ENCODE measurements at regions not wholly inside any gene's neighbourhood (a gene's known extent, or its start where the extent isn't known, plus 50 kb on each side); places are given as distances from the start of the nearest gene placed in this dataset.

DNA sequence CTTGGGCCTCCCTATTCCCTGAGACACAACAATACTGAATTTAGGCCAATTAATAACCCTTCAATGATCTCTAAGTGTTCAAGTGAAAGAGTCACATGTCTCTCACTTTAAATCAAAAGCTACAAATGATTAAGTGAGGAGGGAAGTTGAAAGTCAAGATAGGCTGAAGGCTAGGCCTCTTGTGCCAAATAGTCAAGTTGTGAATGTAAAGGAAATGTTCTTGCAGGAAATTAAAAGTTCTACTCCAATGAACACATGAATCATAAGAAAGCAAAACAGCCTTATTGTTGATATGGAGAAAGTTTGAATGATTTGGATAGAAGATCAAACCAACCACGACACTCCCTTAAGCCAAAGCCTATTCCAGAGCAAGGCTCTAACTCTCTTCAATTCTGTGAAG lies 286.9 kb downstream of the MEIS1 start:
- no peak for DNase-seq (ENCODE audit: low spot score)

DNA sequence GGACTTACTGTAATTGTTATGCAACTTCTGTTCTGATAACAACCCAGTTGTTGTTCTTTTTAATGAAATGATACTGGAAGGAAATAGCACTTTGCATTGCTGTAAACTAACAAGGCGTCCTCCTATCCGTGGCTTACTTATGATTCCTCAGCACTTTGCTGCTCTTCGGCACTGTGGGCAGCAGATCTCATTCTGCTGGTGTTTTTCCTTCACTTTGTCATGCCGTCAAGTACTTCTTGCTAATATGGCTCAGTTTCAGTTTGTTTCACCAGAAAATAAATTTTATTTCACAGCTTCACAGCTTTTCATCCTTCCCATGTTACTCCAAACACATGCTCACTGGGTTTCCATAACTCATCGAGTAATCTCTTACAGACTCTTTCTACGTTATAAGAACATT lies 289.3 kb downstream of the MEIS1 start:
- DNase-seq (ENCODE audit: low spot score), result no peak

DNA sequence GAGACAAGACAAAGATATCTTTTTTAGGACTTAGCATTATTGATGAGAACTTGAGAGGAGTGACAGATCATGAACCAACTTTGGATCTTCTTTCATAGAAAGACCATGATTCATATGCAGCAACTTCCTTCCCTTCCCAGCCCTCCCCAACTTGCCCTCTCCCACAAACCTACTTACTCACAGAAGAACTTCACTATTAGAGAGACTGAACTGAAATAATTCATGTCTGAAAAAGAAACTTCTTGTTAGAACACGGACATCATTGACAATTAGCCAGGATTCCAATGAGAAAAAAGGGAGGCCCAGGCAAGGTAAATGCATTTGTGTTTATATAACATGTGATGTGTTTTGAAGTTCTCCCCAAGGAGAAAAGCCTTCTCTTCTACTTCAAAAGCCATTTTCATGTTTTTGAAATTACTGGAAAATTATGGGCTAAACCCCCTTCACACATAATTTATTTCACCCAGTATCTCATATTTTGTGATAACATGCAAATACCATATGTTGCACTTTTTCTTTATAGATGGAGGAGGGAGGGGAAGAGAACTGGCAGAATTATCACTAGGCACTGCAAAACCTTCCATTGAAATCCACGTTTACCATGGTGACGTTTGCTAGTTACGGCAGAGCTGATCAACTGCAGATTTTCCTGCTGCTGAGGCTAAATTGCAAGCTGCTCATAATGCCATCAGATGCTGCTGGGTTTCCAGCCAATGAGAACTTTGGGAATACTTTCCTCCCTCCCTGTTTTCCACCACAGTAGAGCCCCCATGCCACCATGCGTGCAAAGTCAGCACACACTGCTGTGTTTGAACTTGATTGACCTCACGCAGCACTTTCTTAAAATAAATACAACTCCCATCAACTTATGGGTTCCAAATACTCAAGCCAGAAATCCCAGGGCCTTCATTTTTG lies 294.7 kb downstream of the MEIS1 start:
- DNase-seq (ENCODE audit: low spot score), result no peak

DNA sequence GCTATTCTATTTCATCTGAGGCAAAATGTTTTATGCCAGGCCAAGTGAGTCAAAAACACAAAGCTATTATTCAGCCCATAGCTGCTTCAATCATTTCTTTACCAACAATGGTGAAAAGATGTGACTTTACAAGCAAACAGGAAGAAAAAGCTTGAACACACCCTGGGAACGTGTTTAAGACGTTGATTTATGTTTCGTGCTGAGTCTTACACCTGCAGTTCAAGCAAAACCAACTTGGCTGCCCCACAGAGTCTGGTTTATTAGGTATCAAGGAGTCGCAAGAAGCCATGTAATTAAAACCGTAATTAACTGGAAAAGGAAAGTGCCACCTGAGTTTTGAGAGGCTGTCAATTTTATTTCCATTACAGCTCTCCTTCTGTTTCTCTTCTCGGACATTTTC lies 295.5 kb downstream of the MEIS1 start:
- DNase-seq (ENCODE audit: low spot score), result no peak

DNA sequence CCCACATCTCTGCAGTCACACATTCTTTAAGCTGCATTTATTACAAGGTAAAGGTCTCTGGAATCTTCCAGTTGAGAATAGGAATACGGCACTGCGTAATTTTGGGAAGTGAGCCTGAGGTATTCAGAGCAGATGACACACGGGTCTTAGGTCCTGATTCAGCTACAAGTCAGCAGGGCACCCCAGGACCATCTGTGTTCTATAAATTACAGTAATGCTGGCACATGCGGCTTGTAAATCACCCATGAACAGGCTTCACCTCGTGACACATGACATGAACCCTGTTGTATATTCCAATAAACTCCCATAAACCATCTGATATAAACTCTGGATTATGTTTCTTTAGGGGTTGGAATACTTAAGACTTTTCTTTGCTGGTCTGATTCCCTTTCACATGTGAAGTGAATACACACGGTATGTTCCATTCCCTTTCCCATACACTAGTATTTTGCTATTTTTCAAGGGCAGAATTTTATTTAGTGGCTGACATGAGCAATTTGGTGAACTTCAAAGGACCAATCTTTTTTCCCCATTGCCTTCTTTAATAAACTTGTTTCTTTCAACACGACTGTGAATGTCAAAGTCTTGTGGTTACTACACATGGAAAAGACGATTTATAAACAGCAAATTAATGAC lies 298.6 kb downstream of the MEIS1 start:
- no peak for DNase-seq (ENCODE audit: low spot score)

DNA sequence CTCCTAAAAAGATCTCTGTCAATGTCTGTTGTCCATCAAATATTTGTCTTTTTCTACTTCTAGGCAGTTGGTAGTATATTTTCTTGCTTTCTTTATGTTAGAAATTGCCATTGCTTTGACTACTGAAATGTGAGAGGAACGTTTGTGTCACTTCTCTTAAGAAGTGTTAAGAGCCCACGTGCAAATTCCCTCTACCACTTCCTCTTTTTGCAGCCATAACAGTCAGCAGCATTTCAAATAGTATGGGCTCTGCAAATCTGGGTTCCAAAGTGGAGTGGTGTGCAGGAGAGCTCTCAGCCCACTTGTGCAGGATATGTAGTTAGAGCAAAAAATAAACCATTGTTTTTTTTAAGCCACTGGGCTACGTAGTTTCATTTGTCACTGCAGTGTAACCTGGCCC lies 314.0 kb downstream of the MEIS1 start:
- no peak for DNase-seq (ENCODE audit: low spot score)

DNA sequence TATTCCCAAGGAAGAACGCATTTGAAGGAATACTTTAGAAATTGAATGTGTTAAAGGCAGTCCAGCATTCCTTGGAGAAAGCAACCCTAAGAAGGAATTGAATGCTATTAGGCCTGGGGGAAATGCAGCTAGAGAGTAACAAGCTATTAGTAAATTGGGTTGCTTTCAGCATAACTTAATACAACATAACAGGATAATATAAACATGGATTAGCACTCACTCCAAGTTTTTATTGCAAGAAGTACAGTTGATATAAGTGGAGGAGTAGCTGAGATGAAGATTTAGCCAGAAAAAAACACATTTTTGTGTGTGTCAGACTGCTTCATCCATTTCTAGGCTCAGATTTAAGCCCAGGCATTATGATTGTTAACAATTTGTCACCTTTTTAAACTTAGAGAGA lies 314.6 kb downstream of the MEIS1 start:
- no peak for DNase-seq (ENCODE audit: low spot score)

DNA sequence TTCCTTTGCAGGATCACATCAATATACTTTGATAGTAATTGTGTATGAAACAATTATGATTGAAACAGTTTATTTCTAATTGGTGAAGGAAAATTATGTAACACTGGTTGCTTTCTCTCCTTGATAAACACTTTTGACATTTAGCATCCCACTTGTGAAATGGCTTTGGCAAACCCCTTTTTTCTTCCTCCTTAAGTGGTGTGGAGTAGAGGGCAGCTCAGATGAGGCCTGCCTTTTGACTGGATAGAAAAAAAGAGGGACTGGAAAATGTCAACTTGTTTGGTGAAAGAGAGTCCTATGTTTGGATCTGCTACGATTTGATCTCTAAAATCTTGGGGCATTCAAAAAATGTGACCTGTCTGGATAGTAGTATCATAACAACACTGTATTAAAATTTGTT lies 318.3 kb downstream of the MEIS1 start:
- no peak for DNase-seq (ENCODE audit: low spot score)

DNA sequence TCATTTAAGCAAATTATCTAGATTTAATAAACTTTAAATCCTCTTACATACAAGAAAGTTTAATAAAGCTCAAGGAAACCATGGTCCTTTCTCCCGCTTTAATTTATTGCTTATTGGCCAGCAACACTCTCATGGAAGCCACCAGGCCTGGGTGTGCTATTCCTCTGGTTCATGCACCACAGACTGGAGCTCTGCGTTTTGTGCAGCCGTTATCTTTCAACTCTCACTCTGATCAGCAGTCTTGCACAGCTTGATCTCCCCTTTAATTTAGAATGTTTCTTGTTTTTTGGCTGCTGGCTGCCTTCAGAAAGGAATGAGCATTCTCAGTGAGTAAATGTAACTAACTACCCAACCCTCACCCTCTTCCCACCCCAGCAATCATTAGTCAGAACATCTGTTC lies 318.7 kb downstream of the MEIS1 start:
- DNase-seq (ENCODE audit: low spot score), result no peak

DNA sequence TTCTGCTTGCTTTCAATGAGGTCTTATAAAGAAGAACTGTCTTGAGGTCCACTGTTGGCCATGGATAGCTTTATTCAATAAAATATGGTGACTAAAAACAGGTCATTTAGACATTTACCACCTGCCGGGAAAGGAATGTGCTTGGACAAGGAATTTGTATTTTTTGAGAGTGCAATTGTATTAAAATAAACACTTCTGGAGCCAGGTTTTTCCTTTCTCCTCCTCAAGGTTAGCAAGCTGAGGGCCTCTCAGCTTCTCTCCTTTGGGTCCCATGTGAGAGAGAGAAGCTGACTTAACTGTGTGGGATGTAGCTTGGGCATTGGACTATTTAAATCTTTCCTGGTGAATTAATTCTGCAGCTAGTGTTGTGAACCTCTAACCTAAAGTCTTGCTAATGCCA lies 321.0 kb downstream of the MEIS1 start:
- no peak for DNase-seq (ENCODE audit: low spot score)

DNA sequence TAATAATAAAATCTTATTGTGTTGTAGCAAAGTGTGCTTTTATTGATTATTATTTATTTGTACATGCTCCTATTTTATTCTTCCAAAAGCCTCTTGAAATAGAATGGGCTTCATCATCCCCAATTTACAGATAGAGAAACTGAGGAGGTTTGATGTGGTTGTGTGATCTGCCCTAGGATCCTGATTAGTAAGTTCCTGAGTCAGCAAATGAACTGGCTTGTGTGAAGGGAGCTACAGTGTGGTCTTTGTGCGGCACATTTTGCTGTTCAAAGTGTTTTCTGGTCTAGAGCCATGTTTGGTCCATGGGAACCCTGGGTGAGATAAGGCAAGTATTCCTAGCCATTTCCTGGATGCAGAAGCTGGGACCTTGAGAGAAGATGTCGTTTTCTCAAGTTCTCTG lies 326.9 kb downstream of the MEIS1 start:
- DNase-seq (ENCODE audit: low spot score), result no peak

DNA sequence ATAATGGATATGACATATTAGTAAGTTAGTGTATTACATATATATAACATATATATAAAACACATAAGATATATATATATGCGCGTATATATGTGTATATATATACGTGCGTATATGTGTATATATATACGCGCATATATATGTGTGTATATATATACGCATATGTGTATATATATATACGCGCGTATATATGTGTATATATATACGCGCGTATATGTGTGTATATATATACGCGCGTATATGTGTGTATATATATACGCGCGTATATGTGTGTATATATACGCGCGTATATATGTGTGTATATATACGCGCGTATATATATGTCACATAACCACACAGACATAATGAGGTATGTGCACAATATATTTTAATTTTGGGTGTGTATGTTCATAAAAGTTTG lies 327.8 kb downstream of the MEIS1 start:
- DNase-seq (ENCODE audit: low spot score), result no peak

DNA sequence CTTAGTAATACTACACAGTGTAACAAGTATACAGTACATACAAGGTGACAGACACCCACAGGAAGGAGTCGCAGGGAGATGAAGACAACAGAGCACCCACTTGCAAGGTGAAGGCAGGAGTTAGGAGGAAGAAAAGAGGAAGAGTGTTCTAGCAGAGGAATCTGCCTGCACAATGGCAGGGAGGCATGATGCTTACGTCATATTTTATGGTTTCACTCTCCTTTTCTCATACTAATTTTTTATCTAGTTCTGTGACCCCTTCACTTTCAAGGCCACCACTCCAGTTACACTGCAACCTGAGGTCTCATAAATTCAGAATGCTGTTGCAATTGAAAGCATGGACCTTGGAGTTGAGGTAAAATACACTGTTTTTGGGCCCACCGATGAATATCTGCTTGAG lies 331.7 kb downstream of the MEIS1 start:
- DNase-seq (ENCODE audit: low spot score), result no peak

DNA sequence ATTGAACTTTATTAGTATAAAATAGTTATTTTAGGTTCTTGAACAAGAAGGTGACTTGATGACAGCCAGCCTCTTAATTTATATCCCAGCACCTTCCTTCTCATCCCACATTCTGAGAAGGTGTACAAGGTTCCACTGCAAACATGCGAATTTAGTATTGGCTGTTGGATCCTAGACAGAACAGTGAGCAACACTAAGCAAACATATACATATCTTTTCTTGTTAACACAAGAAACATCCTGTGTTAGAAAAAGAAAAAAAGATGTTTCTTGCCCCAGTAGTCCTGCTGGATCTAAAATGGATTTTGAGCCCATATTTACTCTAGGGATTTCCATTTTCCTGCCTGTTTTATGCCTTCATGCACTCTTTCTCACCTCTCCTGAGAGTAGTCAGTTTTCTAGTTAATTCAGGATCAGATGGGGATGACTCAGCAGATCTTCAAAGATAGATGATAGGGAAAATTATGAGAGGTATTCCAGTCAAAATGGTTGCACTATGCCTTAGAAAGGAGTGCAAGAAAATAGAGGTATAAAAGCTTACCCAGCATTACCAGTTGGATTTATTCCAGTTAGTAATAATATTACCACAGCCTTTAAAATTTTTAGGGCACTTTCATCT lies 336.5 kb downstream of the MEIS1 start:
- no peak for DNase-seq (ENCODE audit: low spot score)

DNA sequence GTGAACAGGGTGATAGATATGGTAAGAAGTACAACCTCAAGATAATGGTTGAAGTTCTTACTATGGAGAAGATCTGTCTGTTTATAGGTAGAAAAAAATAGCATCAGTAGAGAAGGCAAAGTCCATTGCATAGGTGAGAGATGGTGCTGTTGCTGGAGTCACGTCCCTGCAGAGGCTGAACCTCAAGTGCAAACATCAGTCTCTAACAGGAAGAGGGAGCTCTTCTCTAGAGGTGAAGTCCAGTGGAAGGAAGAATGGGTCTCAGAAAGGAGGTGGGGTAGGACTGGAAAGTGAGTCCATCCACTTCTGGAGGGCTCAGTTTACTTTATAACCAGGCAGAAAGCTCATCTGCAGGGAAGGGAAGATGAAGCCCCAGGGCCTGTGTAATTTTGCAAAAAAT lies 337.7 kb downstream of the MEIS1 start:
- DNase-seq (ENCODE audit: low spot score), result no peak

DNA sequence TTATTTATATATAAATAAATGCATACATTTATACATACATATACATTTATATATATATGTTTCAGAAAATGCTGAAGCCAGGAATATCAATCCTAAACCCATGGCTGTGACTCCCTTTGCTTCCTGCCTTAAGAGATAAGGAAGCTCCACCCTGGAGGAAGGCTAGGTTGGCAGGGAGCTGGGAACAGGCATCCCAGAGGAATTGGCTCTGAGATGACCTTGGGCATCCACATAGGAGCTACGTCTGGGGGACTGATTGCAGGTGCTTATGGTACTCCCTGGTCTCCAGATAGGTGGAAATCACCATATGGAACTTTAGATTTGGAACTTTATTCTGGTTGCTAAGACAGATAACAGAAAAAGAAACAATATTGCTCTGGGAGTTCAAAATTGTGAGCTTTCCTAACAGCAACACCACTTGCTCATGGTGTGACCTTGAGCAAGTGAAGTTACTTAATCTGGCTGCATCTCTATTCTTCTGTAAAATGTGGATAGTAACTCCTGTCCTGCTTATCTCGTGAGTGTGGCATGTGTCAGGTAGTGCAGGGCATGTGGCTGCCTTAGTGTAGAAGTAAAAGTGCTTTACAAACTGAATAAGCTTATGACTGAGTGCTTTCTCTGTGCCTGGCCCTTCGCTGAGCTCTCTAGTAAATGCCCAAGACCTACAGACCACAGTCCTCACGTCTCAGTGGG lies 341.0 kb downstream of the MEIS1 start:
- DNase-seq (ENCODE audit: low spot score), result no peak

DNA sequence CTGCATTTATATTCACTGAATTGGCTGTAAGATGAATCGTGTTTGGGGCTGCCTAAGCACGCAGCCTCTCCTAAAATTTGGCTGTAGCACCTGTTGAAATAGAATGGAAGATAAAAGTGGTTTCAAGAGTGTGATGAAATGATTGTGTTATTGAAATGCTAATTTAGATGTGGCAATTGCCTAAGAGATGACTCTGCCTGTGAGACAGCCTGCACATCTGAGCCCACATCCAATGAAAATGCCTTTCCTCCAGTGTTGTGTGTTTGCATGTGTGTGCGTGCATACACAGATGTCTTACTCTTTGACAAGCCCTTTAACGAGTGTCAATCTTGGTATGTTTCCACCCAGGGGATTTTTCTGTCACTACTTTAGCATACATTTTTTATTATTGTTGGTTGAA lies 346.9 kb downstream of the MEIS1 start:
- DNase-seq (ENCODE audit: low spot score), result no peak

DNA sequence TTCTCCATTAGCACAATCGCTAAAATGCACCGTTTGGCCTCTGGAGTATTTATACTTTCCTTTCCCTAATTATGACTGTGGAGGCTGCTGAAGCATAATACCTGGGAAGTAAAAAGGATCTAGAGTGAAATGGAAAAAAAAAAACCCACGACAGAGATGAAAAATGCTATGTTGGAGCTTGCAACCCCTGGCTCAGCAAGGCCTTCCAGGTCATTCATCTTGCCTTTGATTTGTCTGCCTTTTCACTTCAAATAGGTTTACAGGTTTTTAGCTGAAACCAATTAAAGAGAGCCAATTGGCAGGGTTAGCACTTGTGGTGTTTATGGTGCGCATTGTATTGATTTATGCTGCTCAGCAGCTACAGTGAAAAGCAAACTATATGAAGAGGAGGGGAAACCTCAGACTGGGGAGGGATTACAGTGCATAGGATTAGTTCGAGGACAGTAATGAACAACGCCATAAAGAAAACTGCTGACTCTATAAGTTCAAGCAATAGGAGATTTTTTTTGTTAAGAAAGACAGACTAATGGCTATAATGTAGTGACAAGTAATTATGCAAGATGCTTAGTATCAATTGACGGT lies 347.9 kb downstream of the MEIS1 start:
- no peak for DNase-seq (ENCODE audit: low spot score)

DNA sequence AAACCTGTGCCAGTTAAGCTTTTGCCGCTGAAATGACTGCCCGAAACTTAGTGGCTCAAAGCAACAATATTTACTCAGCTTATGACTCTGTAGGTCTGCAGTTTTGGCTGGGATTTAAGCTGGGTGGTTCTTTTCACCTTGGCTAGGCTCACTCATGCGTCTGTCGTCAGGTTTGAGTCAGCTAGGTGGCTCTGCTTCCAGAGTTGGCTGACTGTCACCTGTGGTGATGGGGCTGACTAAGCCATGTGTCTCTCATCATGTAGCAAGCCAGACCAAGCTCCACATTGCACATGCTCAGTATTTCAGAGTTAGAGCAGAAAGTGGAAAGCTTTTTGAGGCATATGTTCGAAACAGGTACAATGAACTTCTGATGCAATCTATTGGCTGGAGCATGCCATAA lies 354.8 kb downstream of the MEIS1 start:
- no peak for DNase-seq (ENCODE audit: low spot score)

DNA sequence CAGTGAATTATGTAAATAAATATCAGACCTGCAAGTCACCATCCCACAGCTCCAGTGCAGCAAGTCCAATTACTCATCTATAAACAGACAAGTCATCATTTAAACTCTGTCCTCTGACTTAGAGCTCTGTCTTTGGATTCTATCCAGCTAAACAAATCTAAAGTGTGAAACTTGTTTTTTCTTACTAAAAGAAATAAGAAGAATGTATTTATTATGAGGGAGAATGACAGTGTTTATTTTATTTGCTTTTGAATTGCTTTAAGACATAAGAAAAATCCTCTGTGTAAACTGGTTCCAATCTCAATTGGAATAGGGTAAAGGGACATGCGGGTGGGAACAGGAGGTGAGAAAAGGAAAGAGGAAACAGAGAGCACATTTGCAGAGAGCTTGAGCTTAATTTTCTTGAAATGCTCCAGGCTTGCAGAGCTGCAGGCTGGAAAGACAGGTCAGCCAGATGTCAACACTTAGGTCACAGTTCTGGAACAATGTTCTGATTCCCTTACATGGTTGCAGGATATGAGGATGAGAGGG lies 355.8 kb downstream of the MEIS1 start:
- peak; percentile 14 for DNase-seq (ENCODE audit: low spot score)

DNA sequence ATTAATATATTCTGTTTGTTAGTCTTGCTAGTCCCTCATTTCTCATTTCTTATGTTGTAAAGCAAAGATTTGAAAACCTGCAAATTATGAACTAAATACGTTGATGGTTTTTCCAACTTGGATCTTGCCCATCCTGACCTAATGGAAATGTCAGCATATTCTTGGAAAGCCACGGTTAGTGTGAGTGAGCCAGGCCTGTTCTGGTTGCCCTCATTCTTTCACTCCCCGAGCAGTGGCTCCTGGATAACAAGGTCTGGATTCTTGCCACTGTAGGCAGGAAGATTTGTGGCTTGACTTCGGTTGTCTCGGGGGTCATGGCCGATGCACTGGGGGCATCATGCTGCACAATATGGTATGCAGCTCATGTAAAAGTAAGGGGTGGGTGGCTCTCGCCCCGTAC lies 359.1 kb downstream of the MEIS1 start:
- no peak for DNase-seq (ENCODE audit: low spot score)

DNA sequence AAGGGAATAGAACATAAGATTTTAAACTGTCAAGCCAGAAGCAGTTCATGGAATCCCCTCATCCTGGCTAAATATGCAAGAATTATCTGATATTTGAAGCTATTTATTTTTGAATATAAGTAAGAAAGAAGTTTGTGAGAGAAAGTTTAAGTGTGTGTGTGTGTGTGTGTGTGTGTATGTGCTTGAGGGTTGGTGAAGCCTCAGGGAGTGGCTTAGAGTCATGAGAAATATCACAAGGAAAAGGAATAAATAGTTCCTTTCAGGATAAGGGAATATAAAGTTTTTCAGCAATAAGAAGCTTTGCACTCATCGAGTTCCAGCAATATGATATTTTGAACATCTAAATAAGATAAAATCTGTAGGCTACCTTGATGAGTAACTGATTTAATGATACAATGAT lies 359.6 kb downstream of the MEIS1 start:
- no peak for DNase-seq (ENCODE audit: low spot score)
